Endothelial cell of umbilical vein (primary cell): ENCODE measurements at regions not wholly inside any gene's neighbourhood (a gene's known extent, or its start where the extent isn't known, plus 50 kb on each side); places are given as distances from the start of the nearest gene placed in this dataset.

ENCODE experiments used
- BruUV-seq: library from RNA; stranded (reverse); fragments of 400-500 nt; replicated peaks from 2 replicates; lab custom pipeline; 2021; lab: Mats Ljungman, UMichigan
- CTCF ChIA-PET: fragments of 300-600, 350-600 bp; sonication (Branson Sonifier 250); formaldehyde crosslinking; loops from one replicate; lab custom pipeline; 2021; ENCODE audit warnings: antibody characterized with exemption, inconsistent platforms; lab: Charles Lee
- POLR2A ChIA-PET: fragments of 300-600, 350-600 bp; sonication (Branson Sonifier 250); formaldehyde crosslinking; loops from one replicate; lab custom pipeline; 2021; ENCODE audit warnings: antibody characterized with exemption, inconsistent platforms; lab: Charles Lee
- DNase-seq: peaks from one replicate; pipeline ENCODE4 v3.0.0-alpha.2; 2011; ENCODE audit warnings: low read depth, low spot score
- FAIRE-seq: peaks from 2 replicates; lab custom pipeline; 2011; peaks lifted over from hg19 to GRCh38; lab: Jason Lieb, UNC
- H2AFZ ChIP-seq: 2 replicates; pipeline ENCODE4 v1.6.0; 2012; ENCODE audit warnings: low read depth, low read length, control low read depth, inconsistent platforms
- H3K27ac ChIP-seq: 2 replicates; pipeline ENCODE4 v1.5.1; 2011; ENCODE audit warnings: low read depth, mild to moderate bottlenecking, control low read depth, low read length, moderate library complexity; ENCODE audit not compliant: insufficient read depth
- H3K27me3 ChIP-seq, 2 experiments: 2 replicates each; pipeline versions ENCODE4 v1.6.0 to v1.6.1; 2011; ENCODE audit warnings: low read length in 2 of 2, mixed read lengths in 1 of 2; ENCODE audit not compliant: control insufficient read depth in 2 of 2, insufficient read depth in 2 of 2
- H3K36me3 ChIP-seq, 2 experiments: 2 replicates in 1 of 2; 3 replicates in 1 of 2; pipeline ENCODE4 v1.5.1; 2011; ENCODE audit warnings: low read length in 2 of 2, mild to moderate bottlenecking in 1 of 2, moderate library complexity in 1 of 2; ENCODE audit not compliant: control insufficient read depth in 2 of 2, insufficient read depth in 2 of 2; ENCODE audit errors: extremely low read depth in 1 of 2
- H3K4me1 ChIP-seq: 3 replicates; pipeline ENCODE4 v1.5.1; 2011; ENCODE audit warnings: mild to moderate bottlenecking, low read length; ENCODE audit not compliant: control insufficient read depth, insufficient read depth; ENCODE audit errors: extremely low read depth
- H3K4me2 ChIP-seq: 2 replicates; pipeline ENCODE4 v1.6.1; 2011; ENCODE audit warnings: low read length, control low read depth, mixed read lengths; ENCODE audit not compliant: insufficient read depth
- H3K4me3 ChIP-seq, 3 experiments: fragments of 200-600 bp in 1 of 3; sonication (generic), shearing (Covaris generic) in 1 of 3; replicated peaks in 1 of 3; 2 replicates each; pipeline ENCODE4 v1.5.1; 2011 to 2016; ENCODE audit warnings: control low read depth in 3 of 3, low read length in 3 of 3, mild to moderate bottlenecking in 2 of 3, inconsistent platforms in 1 of 3, low read depth in 1 of 3, moderate library complexity in 1 of 3; ENCODE audit not compliant: insufficient read depth in 1 of 3
- H3K79me2 ChIP-seq: 2 replicates; pipeline ENCODE4 v1.6.0; 2012; ENCODE audit warnings: low read length, inconsistent platforms; ENCODE audit not compliant: control insufficient read depth, insufficient read depth
- H3K9ac ChIP-seq: replicated peaks from 2 replicates; pipeline ENCODE3; 2011; ENCODE audit warnings: low read length, control low read depth; ENCODE audit not compliant: insufficient read depth; ENCODE audit errors: extremely low read depth
- H3K9me1 ChIP-seq: replicated peaks from 3 replicates; pipeline ENCODE4 v1.6.0; 2011; ENCODE audit warnings: mild to moderate bottlenecking, low read length; ENCODE audit not compliant: control insufficient read depth, insufficient read depth; ENCODE audit errors: extremely low read depth
- H3K9me3 ChIP-seq: replicated peaks from 2 replicates; pipeline ENCODE4 v1.5.1; 2012; ENCODE audit warnings: low read length, inconsistent platforms; ENCODE audit not compliant: control insufficient read depth, insufficient read depth
- H4K20me1 ChIP-seq: replicated peaks from 2 replicates; pipeline ENCODE3; 2011; ENCODE audit warnings: mild to moderate bottlenecking, low read length; ENCODE audit not compliant: control insufficient read depth, insufficient read depth; ENCODE audit errors: extremely low read depth
- CTCF ChIP-seq, 2 donors: IDR thresholded peaks; 1 replicate in 1 of 2; 2 replicates in 1 of 2; pipeline ENCODE4 v1.5.1; 2011; ENCODE audit warnings: low read length in 2 of 2, mild to moderate bottlenecking in 2 of 2, moderate library complexity in 2 of 2, control low read depth in 1 of 2, inconsistent platforms in 1 of 2, low read depth in 1 of 2; ENCODE audit not compliant: insufficient read depth in 1 of 2; ENCODE audit errors: extremely low read depth in 1 of 2
- EZH2 ChIP-seq: IDR thresholded peaks from 2 replicates; pipeline ENCODE4 v1.6.1; 2012; ENCODE audit warnings: borderline replicate concordance, low read depth, mild to moderate bottlenecking, moderate library complexity, low read length, inconsistent platforms; ENCODE audit not compliant: severe bottlenecking
- FOS ChIP-seq: IDR thresholded peaks from 2 replicates; pipeline ENCODE4 v1.6.1; 2011; ENCODE audit warnings: mild to moderate bottlenecking, low read length, moderate library complexity, borderline replicate concordance; ENCODE audit not compliant: insufficient read depth
- GATA2 ChIP-seq: IDR thresholded peaks from 2 replicates; pipeline ENCODE4 v1.7.0; 2011; ENCODE audit warnings: low read depth, mild to moderate bottlenecking, moderate library complexity, mixed read lengths, low read length; ENCODE audit not compliant: insufficient read length, insufficient read depth
- JUN ChIP-seq: IDR thresholded peaks from 2 replicates; pipeline ENCODE4 v1.6.1; 2011; ENCODE audit warnings: borderline replicate concordance, low read depth; ENCODE audit not compliant: insufficient read length, insufficient read depth
- MAX ChIP-seq: IDR thresholded peaks from 2 replicates; pipeline ENCODE4 v1.6.1; 2011; ENCODE audit not compliant: insufficient read depth, insufficient read length
- MYC ChIP-seq: IDR thresholded peaks from one replicate; pipeline ENCODE4 v1.6.1; 2011; ENCODE audit warnings: mild to moderate bottlenecking, low read depth, low read length
- POLR2A ChIP-seq: IDR thresholded peaks from 2 replicates; pipeline ENCODE4 v1.6.1; 2012; ENCODE audit warnings: low read depth, mild to moderate bottlenecking, control low read depth, low read length
- POLR2AphosphoS5 ChIP-seq: IDR thresholded peaks from 2 replicates; pipeline ENCODE4 v1.6.1; 2012; ENCODE audit warnings: low read depth, mild to moderate bottlenecking, control low read depth, low read length, moderate library complexity; ENCODE audit not compliant: insufficient read depth
- dilution Hi-C: fragments of 300-500 bp; cut with MboI; formaldehyde crosslinking; loops from one replicate; pipeline ENCODE4 v1.15.0; 2019; ENCODE audit warnings: low sequenced_read_pairs; ENCODE audit not compliant: extremely low pct_ligation_motif_present
- intact Hi-C: fragments of 100-400 bp; cut with micrococcal nuclease; formaldehyde crosslinking; loops from one replicate; pipeline ENCODE4 v1.10.0; 2022

GRCh38 chr21:22393324-22393723 lies 1395.1 kb downstream of the NCAM2 start:
- H3K9me1 ChIP-seq: no peaks in the 10 kb centered on the region
- no peaks in the 10 kb centered on the region for H3K9me3 ChIP-seq
- BruUV-seq: no TSS peak
- no peak for TF ChIP-seq GATA2
- no peak for TF ChIP-seq CTCF (IDR thresholded peaks at IDR 0.05; ENCODE audit: extremely low read depth in 1 of 2, insufficient read depth in 1 of 2, low read depth in 1 of 2, low read length in 2 of 2)
- TF ChIP-seq POLR2A: no peak
- TF ChIP-seq MAX: no peak
- TF ChIP-seq POLR2AphosphoS5: no peak
- TF ChIP-seq FOS: no peak
- no peak for TF ChIP-seq MYC
- TF ChIP-seq EZH2: no peak
- TF ChIP-seq JUN: no peak
- intact Hi-C loops: no loop called here
- no peak overlapping the region for H2AFZ ChIP-seq
- no peaks in the 10 kb centered on the region for H4K20me1 ChIP-seq
- ChIA-PET CTCF (no interaction called here), POLR2A (no interaction called here)
- H3K9ac ChIP-seq: no peak overlapping the region
- dilution Hi-C loops: no loop called here
- FAIRE-seq: no peak
- no peak overlapping the region for H3K4me2 ChIP-seq
- no peaks in the 10 kb centered on the region for H3K79me2 ChIP-seq
- H3K27ac ChIP-seq: no peak overlapping the region
- no peaks in the 10 kb centered on the region for H3K4me1 ChIP-seq
- H3K27me3 ChIP-seq: no peaks in the 10 kb centered on the region
- no peak overlapping the region for H3K4me3 ChIP-seq
- no peak for DNase-seq
- H3K36me3 ChIP-seq: no peaks in the 10 kb centered on the region
